AG04450 (cell line): ENCODE measurements at regions not wholly inside any gene's neighbourhood (a gene's known extent, or its start where the extent isn't known, plus 50 kb on each side); places are given as distances from the start of the nearest gene placed in this dataset.

ENCODE experiments used
- CTCF ChIA-PET: fragments of 300-600, 350-600 bp; formaldehyde crosslinking; extraction: SDS; loops from one replicate; lab custom pipeline; 2022; ENCODE audit warnings: antibody characterized with exemption, inconsistent platforms; lab: Charles Lee
- POLR2A ChIA-PET: fragments of 350-600 bp; formaldehyde crosslinking; extraction: SDS; loops from one replicate; lab custom pipeline; 2021; ENCODE audit warnings: antibody characterized with exemption, inconsistent platforms; lab: Yijun Ruan, JAX
- DNase-seq: peaks from one replicate; pipeline ENCODE4 v3.0.0-alpha.2; 2011; ENCODE audit warnings: low read depth, low spot score
- H3K27ac ChIP-seq: one replicate; pipeline ENCODE4 v1.5.1; 2012; ENCODE audit warnings: low read depth, low read length, control low read depth
- H3K27me3 ChIP-seq: one replicate; pipeline ENCODE4 v1.6.0; 2012; ENCODE audit warnings: low read length; ENCODE audit not compliant: control insufficient read depth, insufficient read depth
- H3K4me3 ChIP-seq: 2 replicates; pipeline ENCODE4 v1.5.1; 2011; ENCODE audit warnings: mild to moderate bottlenecking, low read depth, low read length, control low read depth
- H3K9me3 ChIP-seq: 2 replicates; pipeline ENCODE4 v1.5.1; 2012; ENCODE audit warnings: low read length; ENCODE audit not compliant: control insufficient read depth, insufficient read depth
- TF ChIP-seq, protein P1 (sequence below): IDR thresholded peaks from 2 replicates; pipeline ENCODE4 v1.5.1; 2011; ENCODE audit warnings: low read depth, low read length, control low read depth, inconsistent platforms

- TF ChIP-seq, protein P1, sequence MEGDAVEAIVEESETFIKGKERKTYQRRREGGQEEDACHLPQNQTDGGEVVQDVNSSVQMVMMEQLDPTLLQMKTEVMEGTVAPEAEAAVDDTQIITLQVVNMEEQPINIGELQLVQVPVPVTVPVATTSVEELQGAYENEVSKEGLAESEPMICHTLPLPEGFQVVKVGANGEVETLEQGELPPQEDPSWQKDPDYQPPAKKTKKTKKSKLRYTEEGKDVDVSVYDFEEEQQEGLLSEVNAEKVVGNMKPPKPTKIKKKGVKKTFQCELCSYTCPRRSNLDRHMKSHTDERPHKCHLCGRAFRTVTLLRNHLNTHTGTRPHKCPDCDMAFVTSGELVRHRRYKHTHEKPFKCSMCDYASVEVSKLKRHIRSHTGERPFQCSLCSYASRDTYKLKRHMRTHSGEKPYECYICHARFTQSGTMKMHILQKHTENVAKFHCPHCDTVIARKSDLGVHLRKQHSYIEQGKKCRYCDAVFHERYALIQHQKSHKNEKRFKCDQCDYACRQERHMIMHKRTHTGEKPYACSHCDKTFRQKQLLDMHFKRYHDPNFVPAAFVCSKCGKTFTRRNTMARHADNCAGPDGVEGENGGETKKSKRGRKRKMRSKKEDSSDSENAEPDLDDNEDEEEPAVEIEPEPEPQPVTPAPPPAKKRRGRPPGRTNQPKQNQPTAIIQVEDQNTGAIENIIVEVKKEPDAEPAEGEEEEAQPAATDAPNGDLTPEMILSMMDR = no peak
- Histone ChIP-seq H3K27ac (no peak overlapping the region), H3K27me3 (peaks cover 7% of the 10 kb centered on the region), H3K9me3 (no peaks in the 10 kb centered on the region), H3K4me3 (no peak overlapping the region)
- ChIA-PET CTCF (no interaction called here), POLR2A (no interaction called here)
- DNase-seq = no peak
Measured at GRCh38 chr1:38736399-38736798, 123.2 kb downstream of the RRAGC start.

DNA sequence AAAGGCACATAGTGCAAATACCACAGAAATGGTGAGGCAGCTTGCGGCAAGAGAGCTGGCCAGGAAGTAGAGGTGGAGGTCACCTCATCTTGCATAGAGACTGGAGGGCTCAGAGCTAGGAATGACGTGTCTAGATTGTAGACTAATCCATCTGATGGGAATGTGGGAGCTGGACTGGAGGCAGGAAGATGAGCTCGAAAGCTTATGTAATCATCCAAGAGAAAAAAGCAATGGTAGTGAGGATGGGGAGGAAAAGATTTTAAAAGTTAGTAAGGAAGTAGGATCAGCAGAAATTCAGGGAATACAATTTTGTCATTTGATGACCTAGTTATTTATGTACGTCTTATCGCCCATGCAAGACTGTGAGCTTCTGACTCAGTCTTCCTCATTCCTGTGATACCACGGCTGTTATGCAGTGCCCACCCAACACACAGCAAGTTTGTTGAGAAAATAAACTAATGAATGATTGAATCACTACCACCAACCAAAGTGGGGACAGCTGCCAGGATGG is 123.9 kb downstream of the RRAGC start:
- ChIA-PET CTCF (no interaction called here), POLR2A (no interaction called here)
- DNase-seq = no peak
- TF ChIP-seq, protein P1 = no peak
- no peaks in the 10 kb centered on the region for H3K9me3 ChIP-seq
- H3K27me3 ChIP-seq = peaks cover 7% of the 10 kb centered on the region
- H3K4me3 ChIP-seq = no peak overlapping the region
- H3K27ac ChIP-seq = no peak overlapping the region

- no peak for DNase-seq
- Histone ChIP-seq H3K27me3 (peaks cover 3% of the 10 kb centered on the region), H3K4me3 (no peak overlapping the region), H3K27ac (no peak overlapping the region), H3K9me3 (no peaks in the 10 kb centered on the region)
- TF ChIP-seq, protein P1 = no peak
- ChIA-PET CTCF (no interaction called here), POLR2A (no interaction called here)
Measured at GRCh38 chr1:38733761-38734160, 125.8 kb downstream of the RRAGC start.

- no peak for DNase-seq
- TF ChIP-seq, protein P1 = no peak
- H3K9me3 ChIP-seq = no peaks in the 10 kb centered on the region
- ChIA-PET CTCF (no interaction called here), POLR2A (no interaction called here)
- no peak overlapping the region for H3K4me3 ChIP-seq
- peaks cover 10% of the 10 kb centered on the region for H3K27me3 ChIP-seq
- H3K27ac ChIP-seq = no peak overlapping the region
Measured at GRCh38 chr1:38730511-38731397, 128.8 kb downstream of the RRAGC start.

GRCh38 chr1:38728585-38728908 is 131.0 kb downstream of the RRAGC start:
- no peak for DNase-seq
- TF ChIP-seq, protein P1 = no peak
- Histone ChIP-seq H3K27ac (no peak overlapping the region), H3K9me3 (no peaks in the 10 kb centered on the region), H3K4me3 (no peak overlapping the region), H3K27me3 (peaks cover 10% of the 10 kb centered on the region)
- POLR2A ChIA-PET = interaction anchor here (0.7 kb wide), 1 partner anchor 869 kb away, joined by 5 read pairs; no protein-coding TSS in a partner anchor
- CTCF ChIA-PET = no interaction called here
